Right lobe of liver (tissue), 6 donors: ENCODE measurements at regions not wholly inside any gene's neighbourhood (a gene's known extent, or its start where the extent isn't known, plus 50 kb on each side); places are given as distances from the start of the nearest gene placed in this dataset.

Experiments
- ATAC-seq, 4 donors: fragments of 200-7000 bp; cut with Tn5 transposase; one replicate each; pipeline ENCODE4 v1.9.1; 2020; ENCODE audit warnings: mild to moderate bottlenecking in 4 of 4, moderate library complexity in 4 of 4
- DNase-seq, 3 donors: peaks; one replicate each; pipeline ENCODE4 v3.0.0-alpha.2; 2020
- H3K27ac ChIP-seq, 3 donors: fragments of 200-600 bp; one replicate each; pipeline ENCODE4 v1.8.0; 2022
- H3K27me3 ChIP-seq, 2 donors: fragments of 200-600 bp; one replicate each; pipeline ENCODE4 v1.8.0; 2022
- H3K36me3 ChIP-seq, 4 donors: fragments of 200-600 bp; sonication (generic) in 1 of 4; one replicate each; pipeline versions ENCODE4 v1.5.1 to v1.8.0; 2017 to 2022; ENCODE audit warnings: control low read depth in 1 of 4
- H3K4me1 ChIP-seq, 4 donors: fragments of 200-600 bp; sonication (generic) in 1 of 4; one replicate each; pipeline versions ENCODE4 v1.5.1 to v1.8.0; 2017 to 2022; ENCODE audit warnings: control low read depth in 1 of 4
- H3K4me3 ChIP-seq, 3 donors: fragments of 200-600 bp; one replicate each; pipeline ENCODE4 v1.8.0; 2022
- H3K9me3 ChIP-seq, 4 donors: fragments of 200-600 bp; sonication (generic) in 1 of 4; one replicate each; pipeline versions ENCODE4 v1.5.1 to v1.8.0; 2017 to 2022; ENCODE audit warnings: control low read depth in 1 of 4
- POLR2A ChIP-seq: fragments of 450-650 bp; IDR thresholded peaks from one replicate; pipeline ENCODE4 v1.6.1; 2017; ENCODE audit warnings: antibody characterized with exemption, mild to moderate bottlenecking
- WGBS: methylation state at CpG from one replicate; pipeline ENCODE4 v1.1.6; 2018; ENCODE audit warnings: low coverage, low lambda C conversion rate; ENCODE audit not compliant: insufficient coverage; ENCODE audit errors: missing lambda C conversion rate; 5-methylcytosine and 5-hydroxymethylcytosine counted together
- intact Hi-C, 2 donors: fragments of 100-400 bp; cut with DNase I; formaldehyde crosslinking; loops; one replicate each; pipeline versions ENCODE4 v1.11.2 to v1.14.1; 2022
- TF ChIP-seq, protein P1 (sequence below), 4 donors: fragments of 200-600 bp in 3 of 4; fragments of 450-650 bp in 1 of 4; IDR thresholded peaks; one replicate each; pipeline versions ENCODE4 v1.5.1 to v1.8.0; 2016 to 2022; ENCODE audit warnings: antibody characterized with exemption in 4 of 4, mild to moderate bottlenecking in 2 of 4
- donor health status: DM: no; HTN: yes; CAD: no.
- donor health status: DM: no; HTN: no; CAD: no.
- donor health status: DM: no; HTN: no; CAD: no.
- donor health status: DM: no; HTN: yes; CAD: no.
- donor health status: DM: no; HTN: yes; CAD: no.

- no peak overlapping the region for H3K4me3 ChIP-seq
- no peaks in the 10 kb centered on the region for H3K4me1 ChIP-seq
- ATAC-seq (no peak), DNase-seq (no peak)
- H3K9me3 ChIP-seq = no peaks in the 10 kb centered on the region
- peaks cover 0 to 5% of the 10 kb centered on the region in 2 donors for H3K27me3 ChIP-seq
- H3K27ac ChIP-seq = no peak overlapping the region
- intact Hi-C loops = loop anchor here (10.0 kb wide), 2 partner anchors 131 to 181 kb away; no protein-coding TSS in a partner anchor
- TF ChIP-seq, protein P1, sequence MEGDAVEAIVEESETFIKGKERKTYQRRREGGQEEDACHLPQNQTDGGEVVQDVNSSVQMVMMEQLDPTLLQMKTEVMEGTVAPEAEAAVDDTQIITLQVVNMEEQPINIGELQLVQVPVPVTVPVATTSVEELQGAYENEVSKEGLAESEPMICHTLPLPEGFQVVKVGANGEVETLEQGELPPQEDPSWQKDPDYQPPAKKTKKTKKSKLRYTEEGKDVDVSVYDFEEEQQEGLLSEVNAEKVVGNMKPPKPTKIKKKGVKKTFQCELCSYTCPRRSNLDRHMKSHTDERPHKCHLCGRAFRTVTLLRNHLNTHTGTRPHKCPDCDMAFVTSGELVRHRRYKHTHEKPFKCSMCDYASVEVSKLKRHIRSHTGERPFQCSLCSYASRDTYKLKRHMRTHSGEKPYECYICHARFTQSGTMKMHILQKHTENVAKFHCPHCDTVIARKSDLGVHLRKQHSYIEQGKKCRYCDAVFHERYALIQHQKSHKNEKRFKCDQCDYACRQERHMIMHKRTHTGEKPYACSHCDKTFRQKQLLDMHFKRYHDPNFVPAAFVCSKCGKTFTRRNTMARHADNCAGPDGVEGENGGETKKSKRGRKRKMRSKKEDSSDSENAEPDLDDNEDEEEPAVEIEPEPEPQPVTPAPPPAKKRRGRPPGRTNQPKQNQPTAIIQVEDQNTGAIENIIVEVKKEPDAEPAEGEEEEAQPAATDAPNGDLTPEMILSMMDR (IDR thresholded peaks at IDR 0.05) = no peak
- no peak for TF ChIP-seq POLR2A
- no peaks in the 10 kb centered on the region for H3K36me3 ChIP-seq
- 50% methylated on average over 9 of the region's 9 CpGs for WGBS
These were observed 265.4 kb downstream of the HRH4 start for GRCh38 chr18:24725644-24726415.

GRCh38 chr18:24726727-24727492 lies 266.5 kb downstream of the HRH4 start:
- Histone ChIP-seq H3K4me3 (no peak overlapping the region), H3K27me3 (peaks cover 0 to 5% of the 10 kb centered on the region in 2 donors), H3K4me1 (no peaks in the 10 kb centered on the region), H3K36me3 (no peaks in the 10 kb centered on the region), H3K27ac (no peak overlapping the region), H3K9me3 (no peaks in the 10 kb centered on the region)
- TF ChIP-seq, protein P1 (IDR thresholded peaks at IDR 0.05) = peak; percentile 69 to 84 (median 80)
- TF ChIP-seq POLR2A = no peak
- DNase-seq (peak; percentile 57 to 60 (median 60)), ATAC-seq (peak; percentile 68 to 87 (median 78))
- WGBS = 36% methylated on average over 18 of the region's 18 CpGs
- intact Hi-C loops = loop anchor here (10.0 kb wide), 2 partner anchors 132 to 182 kb away; no protein-coding TSS in a partner anchor

- Histone ChIP-seq H3K27me3 (no peaks in the 10 kb centered on the region), H3K4me3 (no peak overlapping the region), H3K27ac (no peak overlapping the region), H3K4me1 (no peaks in the 10 kb centered on the region), H3K36me3 (no peaks in the 10 kb centered on the region), H3K9me3 (no peaks in the 10 kb centered on the region)
- ATAC-seq (no peak), DNase-seq (no peak)
- 38% methylated on average over 4 of the region's 6 CpGs for WGBS
- intact Hi-C loops = loop anchor here (10.0 kb wide), 2 partner anchors 133 to 183 kb away; no protein-coding TSS in a partner anchor
- no peak for TF ChIP-seq POLR2A
- TF ChIP-seq, protein P1 (IDR thresholded peaks at IDR 0.05) = no peak
These were observed 267.2 kb downstream of the HRH4 start for GRCh38 chr18:24727685-24728084.

GRCh38 chr18:24731158-24731557 lies 270.7 kb downstream of the HRH4 start:
- TF ChIP-seq, protein P1 (IDR thresholded peaks at IDR 0.05) = no peak
- no peak for TF ChIP-seq POLR2A
- Histone ChIP-seq H3K4me3 (no peak overlapping the region), H3K27me3 (no peaks in the 10 kb centered on the region), H3K9me3 (no peaks in the 10 kb centered on the region), H3K36me3 (no peaks in the 10 kb centered on the region), H3K27ac (no peak overlapping the region), H3K4me1 (no peaks in the 10 kb centered on the region)
- DNase-seq (no peak), ATAC-seq (no peak)
- WGBS = 25% methylated on average over 5 of the region's 6 CpGs
- intact Hi-C loops = loop anchor here in 1 of 2 donors (10.0 kb wide), 1 partner anchor 186 kb away; no protein-coding TSS in a partner anchor
